B cell (primary cell): ENCODE measurements at regions not wholly inside any gene's neighbourhood (a gene's known extent, or its start where the extent isn't known, plus 50 kb on each side); places are given as distances from the start of the nearest gene placed in this dataset.

Experiments used
- ATAC-seq: fragments of 200-7000 bp; cut with Tn5 transposase; one replicate; pipeline ENCODE4 v1.10.0; 2021; ENCODE audit warnings: low read depth, mild to moderate bottlenecking, moderate number of reproducible peaks, moderate library complexity
- CTCF ChIA-PET: fragments of 350-600 bp; sonication (Branson Sonifier 250); formaldehyde crosslinking; loops from one replicate; lab custom pipeline; 2021; ENCODE audit warnings: antibody characterized with exemption, inconsistent platforms; lab: Charles Lee
- POLR2A ChIA-PET: fragments of 350-600 bp; sonication (Branson Sonifier 250); formaldehyde crosslinking; loops from one replicate; lab custom pipeline; 2021; ENCODE audit warnings: antibody characterized with exemption; lab: Charles Lee
- DNase-seq: peaks from one replicate; pipeline ENCODE4 v3.0.0; 2013
- H2AFZ ChIP-seq: 2 replicates; pipeline ENCODE4 v1.6.1; 2012; ENCODE audit warnings: mild to moderate bottlenecking, low read depth, low read length; ENCODE audit not compliant: insufficient read depth, poor library complexity, severe bottlenecking
- H3K27ac ChIP-seq, 2 donors: 1 replicate in 1 of 2; 2 replicates in 1 of 2; pipeline ENCODE4 v1.5.1; 2012 to 2013; ENCODE audit warnings: low read length in 2 of 2, mild to moderate bottlenecking in 2 of 2, moderate library complexity in 1 of 2
- H3K27me3 ChIP-seq, 4 experiments: fragments of 200-600 bp in 1 of 4; sonication (generic) in 1 of 4; replicated peaks in 1 of 4; 1 replicate in 2 of 4; 2 replicates in 2 of 4; pipeline versions ENCODE4 v1.6.1 to v1.7.0; 2013 to 2016; ENCODE audit warnings: low read length in 3 of 4, mild to moderate bottlenecking in 2 of 4, mixed read lengths in 1 of 4, moderate library complexity in 1 of 4; ENCODE audit not compliant: insufficient read depth in 4 of 4, control insufficient read depth in 3 of 4; ENCODE audit errors: control extremely low read depth in 1 of 4
- H3K36me3 ChIP-seq, 2 experiments: replicated peaks in 1 of 2; 1 replicate in 1 of 2; 2 replicates in 1 of 2; pipeline versions ENCODE4 v1.6.1 to v1.7.1; 2013; ENCODE audit warnings: low read length in 1 of 2; ENCODE audit not compliant: insufficient read depth in 2 of 2, control insufficient read depth in 1 of 2; ENCODE audit errors: control extremely low read depth in 1 of 2, extremely low read depth in 1 of 2
- H3K4me1 ChIP-seq, 2 donors: fragments of 200-600 bp in 1 of 2; sonication (generic) in 1 of 2; 1 replicate in 1 of 2; 2 replicates in 1 of 2; pipeline versions ENCODE4 v1.5.1 to v1.6.1; 2013 to 2017; ENCODE audit warnings: low read length in 2 of 2; ENCODE audit not compliant: control insufficient read depth in 2 of 2, insufficient read depth in 2 of 2
- H3K4me2 ChIP-seq: replicated peaks from 2 replicates; pipeline ENCODE3; 2012; ENCODE audit warnings: mild to moderate bottlenecking, low read depth, low read length; ENCODE audit not compliant: poor library complexity, severe bottlenecking
- H3K4me3 ChIP-seq, 5 experiments: fragments of 200-600 bp in 1 of 5; sonication (generic) in 1 of 5; 1 replicate in 3 of 5; 2 replicates in 2 of 5; pipeline versions ENCODE4 v1.5.1 to v1.7.0; 2011 to 2016; ENCODE audit warnings: low read length in 4 of 5, mild to moderate bottlenecking in 4 of 5, low read depth in 2 of 5, control low read depth in 1 of 5, moderate library complexity in 1 of 5; ENCODE audit not compliant: insufficient read depth in 1 of 5; ENCODE audit errors: control extremely low read depth in 1 of 5, extremely low read depth in 1 of 5
- H3K79me2 ChIP-seq: fragments of 200-600 bp; sonication (generic); one replicate; pipeline ENCODE4 v1.6.0; 2016; ENCODE audit warnings: low read length; ENCODE audit not compliant: control insufficient read depth, insufficient read depth
- H3K9ac ChIP-seq: fragments of 200-600 bp; sonication (generic); 2 replicates; pipeline ENCODE4 v1.6.1; 2017; ENCODE audit warnings: mild to moderate bottlenecking, low read length, moderate library complexity
- H3K9me3 ChIP-seq, 3 donors: one replicate each; pipeline versions ENCODE4 v1.6.1 to v1.7.1; 2013; ENCODE audit warnings: low read length in 2 of 3; ENCODE audit not compliant: control insufficient read depth in 2 of 3, insufficient read depth in 1 of 3; ENCODE audit errors: control extremely low read depth in 1 of 3
- H4K20me1 ChIP-seq: 2 replicates; pipeline ENCODE4 v1.6.0; 2012; ENCODE audit warnings: mild to moderate bottlenecking, low read length; ENCODE audit not compliant: insufficient read depth, control insufficient read depth, poor library complexity, severe bottlenecking
- H3K27ac Mint-ChIP-seq: one replicate; pipeline ENCODE4 v1.8.0; 2021; ENCODE audit warnings: mixed read lengths
- H3K27me3 Mint-ChIP-seq: one replicate; pipeline ENCODE4 v1.8.0; 2021; ENCODE audit warnings: mixed read lengths
- H3K4me1 Mint-ChIP-seq: one replicate; pipeline ENCODE4 v1.8.0; 2021; ENCODE audit warnings: mixed read lengths
- H3K4me3 Mint-ChIP-seq: one replicate; pipeline ENCODE4 v1.8.0; 2021; ENCODE audit warnings: mixed read lengths
- H3K9me3 Mint-ChIP-seq: one replicate; pipeline ENCODE4 v1.8.0; 2022; ENCODE audit warnings: mixed read lengths; ENCODE audit not compliant: insufficient read depth
- CTCF ChIP-seq: fragments of 200-600 bp; IDR thresholded peaks from one replicate; pipeline ENCODE4 v1.8.0; 2022; ENCODE audit warnings: antibody characterized with exemption, mild to moderate bottlenecking
- EZH2 ChIP-seq: IDR thresholded peaks from 2 replicates; pipeline ENCODE4 v1.6.1; 2012; ENCODE audit warnings: borderline replicate concordance, low read depth, mild to moderate bottlenecking, moderate library complexity, low read length; ENCODE audit not compliant: insufficient read depth, poor library complexity, severe bottlenecking
- WGBS: methylation state at CpG from one replicate; pipeline ENCODE4 v1.1.5; 2013; ENCODE audit warnings: missing lambda C conversion rate; ENCODE audit not compliant: insufficient coverage; 5-methylcytosine and 5-hydroxymethylcytosine counted together
- intact Hi-C: fragments of 100-400 bp; cut with micrococcal nuclease; formaldehyde crosslinking; loops from one replicate; pipeline ENCODE4 v1.10.0; 2022

DNA sequence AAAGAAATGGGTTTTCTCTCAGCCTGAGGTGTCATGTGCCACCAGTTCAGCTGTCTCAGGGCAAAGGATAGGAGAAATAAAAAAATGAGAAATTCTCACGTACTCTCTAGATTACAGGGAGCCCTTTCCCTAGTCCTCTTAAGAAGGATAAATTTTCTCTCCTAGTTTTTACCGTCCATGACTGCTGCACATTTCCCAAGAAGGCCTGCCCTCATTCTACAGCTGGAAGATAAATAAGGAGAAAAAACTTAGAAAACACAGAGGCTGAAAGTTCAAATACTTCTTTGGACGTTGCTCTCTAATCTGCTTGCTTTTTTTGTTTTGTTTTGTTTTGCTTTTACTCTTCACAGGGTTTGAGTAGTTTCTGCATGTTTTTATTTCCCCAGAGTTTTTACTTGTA lies 211.9 kb downstream of the DCAF12L2 start:
- POLR2A ChIA-PET, result no interaction called here
- H3K27me3 Mint-ChIP-seq, result no peaks in the 10 kb centered on the region
- no peak overlapping the region for H3K4me2 ChIP-seq
- no peak overlapping the region for H2AFZ ChIP-seq
- no peaks in the 10 kb centered on the region for H4K20me1 ChIP-seq
- WGBS, result 80% methylated on average over 1 of the region's 3 CpGs
- TF ChIP-seq EZH2, result no peak
- TF ChIP-seq CTCF, result no peak
- no peaks in the 10 kb centered on the region for H3K4me1 ChIP-seq
- no peak overlapping the region for H3K27ac ChIP-seq
- ATAC-seq (no peak), DNase-seq (no peak)
- no peak overlapping the region for H3K4me3 ChIP-seq
- H3K27ac Mint-ChIP-seq, result no peak overlapping the region
- H3K79me2 ChIP-seq, result no peaks in the 10 kb centered on the region
- no peaks in the 10 kb centered on the region for H3K27me3 ChIP-seq
- no peaks in the 10 kb centered on the region for H3K36me3 ChIP-seq
- intact Hi-C loops, result no loop called here
- CTCF ChIA-PET, result no interaction called here
- no peaks in the 10 kb centered on the region for H3K9me3 Mint-ChIP-seq
- H3K9me3 ChIP-seq, result no peaks in the 10 kb centered on the region
- no peaks in the 10 kb centered on the region for H3K4me1 Mint-ChIP-seq
- no peak overlapping the region for H3K9ac ChIP-seq
- no peak overlapping the region for H3K4me3 Mint-ChIP-seq

DNA sequence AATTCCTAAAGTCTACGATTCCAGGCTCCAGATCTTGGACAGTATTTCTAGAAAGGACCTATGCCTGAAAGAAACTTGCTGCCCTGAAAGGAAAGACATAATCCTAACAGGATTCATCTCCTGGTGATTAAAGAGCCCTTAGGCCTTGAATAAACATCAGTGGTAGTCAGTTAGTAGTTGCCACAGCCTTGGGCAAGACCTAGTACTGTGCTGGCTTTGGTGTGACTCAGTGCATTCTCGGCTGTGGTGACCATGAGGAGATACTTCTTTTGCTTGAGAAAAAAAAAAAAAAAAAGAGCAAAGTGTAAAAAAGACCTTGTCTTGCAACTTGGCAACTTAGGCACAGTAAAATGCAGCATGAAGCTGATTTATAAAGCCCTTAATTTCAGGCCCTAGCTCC lies 188.2 kb downstream of the DCAF12L2 start:
- no peaks in the 10 kb centered on the region for H3K4me1 ChIP-seq
- DNase-seq, result no peak
- no CpG with 5 or more reads among the region's 2 CpGs for WGBS
- no peak overlapping the region for H3K9ac ChIP-seq
- H3K4me3 ChIP-seq, result no peak overlapping the region
- CTCF ChIA-PET, result no interaction called here
- TF ChIP-seq EZH2 (no peak), CTCF (no peak)
- ATAC-seq, result no peak
- H4K20me1 ChIP-seq, result no peaks in the 10 kb centered on the region
- no peaks in the 10 kb centered on the region for H3K4me1 Mint-ChIP-seq
- intact Hi-C loops, result no loop called here
- no peaks in the 10 kb centered on the region for H3K36me3 ChIP-seq
- H3K9me3 Mint-ChIP-seq, result no peaks in the 10 kb centered on the region
- no peak overlapping the region for H3K4me3 Mint-ChIP-seq
- H3K27me3 ChIP-seq, result no peaks in the 10 kb centered on the region
- no peaks in the 10 kb centered on the region for H3K79me2 ChIP-seq
- no peak overlapping the region for H3K27ac Mint-ChIP-seq
- POLR2A ChIA-PET, result no interaction called here
- no peak overlapping the region for H3K27ac ChIP-seq
- no peak overlapping the region for H3K4me2 ChIP-seq
- no peaks in the 10 kb centered on the region for H3K27me3 Mint-ChIP-seq
- H3K9me3 ChIP-seq, result no peaks in the 10 kb centered on the region
- H2AFZ ChIP-seq, result no peak overlapping the region
